ENCODE measurements at regions not wholly inside any gene's neighbourhood (a gene's known extent, or its start where the extent isn't known, plus 50 kb on each side); places are given as distances from the start of the nearest gene placed in this dataset.

DNA sequence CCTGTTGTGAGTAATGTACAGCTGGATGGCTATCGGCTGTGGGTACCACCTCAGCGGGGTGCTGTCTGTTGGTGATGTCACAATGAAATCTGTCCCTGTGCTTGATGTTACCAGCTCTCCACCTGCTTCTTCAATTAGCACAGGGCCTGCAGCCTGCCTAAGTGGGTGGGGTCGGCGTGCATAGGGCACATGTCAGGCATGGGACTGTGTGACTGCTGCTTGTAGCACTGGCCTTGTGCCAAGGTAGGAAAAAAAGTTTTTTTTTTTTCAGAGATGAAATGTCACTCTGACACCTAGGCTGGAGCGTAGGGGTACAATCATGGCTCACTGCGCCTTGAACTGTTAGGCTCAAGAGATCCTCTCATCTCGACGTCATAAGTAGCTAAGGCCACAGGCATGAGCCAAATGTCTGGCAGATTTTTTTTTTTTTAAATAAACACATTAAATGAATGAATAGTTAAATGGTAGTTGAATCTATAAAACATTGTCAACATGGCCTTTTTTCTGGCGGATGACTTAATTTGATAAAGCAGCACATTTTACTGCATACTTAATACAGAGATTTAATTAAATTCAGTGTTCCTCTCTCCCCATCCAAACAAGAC, 222.5 kb downstream of the NXNL2 start:
- TF ChIP-seq, protein P1, sequence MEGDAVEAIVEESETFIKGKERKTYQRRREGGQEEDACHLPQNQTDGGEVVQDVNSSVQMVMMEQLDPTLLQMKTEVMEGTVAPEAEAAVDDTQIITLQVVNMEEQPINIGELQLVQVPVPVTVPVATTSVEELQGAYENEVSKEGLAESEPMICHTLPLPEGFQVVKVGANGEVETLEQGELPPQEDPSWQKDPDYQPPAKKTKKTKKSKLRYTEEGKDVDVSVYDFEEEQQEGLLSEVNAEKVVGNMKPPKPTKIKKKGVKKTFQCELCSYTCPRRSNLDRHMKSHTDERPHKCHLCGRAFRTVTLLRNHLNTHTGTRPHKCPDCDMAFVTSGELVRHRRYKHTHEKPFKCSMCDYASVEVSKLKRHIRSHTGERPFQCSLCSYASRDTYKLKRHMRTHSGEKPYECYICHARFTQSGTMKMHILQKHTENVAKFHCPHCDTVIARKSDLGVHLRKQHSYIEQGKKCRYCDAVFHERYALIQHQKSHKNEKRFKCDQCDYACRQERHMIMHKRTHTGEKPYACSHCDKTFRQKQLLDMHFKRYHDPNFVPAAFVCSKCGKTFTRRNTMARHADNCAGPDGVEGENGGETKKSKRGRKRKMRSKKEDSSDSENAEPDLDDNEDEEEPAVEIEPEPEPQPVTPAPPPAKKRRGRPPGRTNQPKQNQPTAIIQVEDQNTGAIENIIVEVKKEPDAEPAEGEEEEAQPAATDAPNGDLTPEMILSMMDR (IDR thresholded peaks at IDR 0.05; ENCODE audit: low read depth, low read length), result no peak
- TF ChIP-seq POLR2A (IDR thresholded peaks at IDR 0.05; ENCODE audit: extremely low read depth, insufficient read length) (no peak), MYC (IDR thresholded peaks at IDR 0.05; ENCODE audit: low read depth, low read length) (no peak)

Measured in NB4 (cell line).